DND-41 (cell line): ENCODE measurements at regions not wholly inside any gene's neighbourhood (a gene's known extent, or its start where the extent isn't known, plus 50 kb on each side); places are given as distances from the start of the nearest gene placed in this dataset.
A peak's percentile ranks its signal among the peaks of the same experiment; 100 is the strongest.
"Not testable (repeated sequence)": the region's sequence is repeated elsewhere in the genome, so short reads cannot be mapped to it uniquely, and the experiment has no call there.

Experiments used
- ATAC-seq: fragments of 200-7000 bp; cut with Tn5 transposase; 3 replicates; pipeline ENCODE4 v1.9.1; 2021; ENCODE audit warnings: low read depth; ENCODE audit not compliant: insufficient read depth
- DNase-seq: peaks from one replicate; pipeline ENCODE4 v3.0.0-alpha.2; 2020
- H2AFZ ChIP-seq: 2 replicates; pipeline ENCODE4 v1.6.0; 2012; ENCODE audit warnings: low read depth, low read length
- H3K27ac ChIP-seq: 2 replicates; pipeline ENCODE4 v1.5.1; 2012; ENCODE audit warnings: low read length, inconsistent platforms
- H3K27me3 ChIP-seq: fragments of 200-600 bp; sonication (generic); 2 replicates; pipeline ENCODE4 v1.6.0; 2012; ENCODE audit warnings: low read length, mild to moderate bottlenecking, inconsistent platforms; ENCODE audit not compliant: insufficient read depth, poor library complexity
- H3K36me3 ChIP-seq: 2 replicates; pipeline ENCODE4 v1.5.1; 2012; ENCODE audit warnings: low read length, inconsistent platforms; ENCODE audit not compliant: insufficient read depth
- H3K4me1 ChIP-seq: 2 replicates; pipeline ENCODE4 v1.5.1; 2012; ENCODE audit warnings: mild to moderate bottlenecking, low read length; ENCODE audit not compliant: insufficient read depth
- H3K4me2 ChIP-seq: 2 replicates; pipeline ENCODE4 v1.6.0; 2012; ENCODE audit warnings: mild to moderate bottlenecking, moderate library complexity, low read length, inconsistent platforms; ENCODE audit not compliant: insufficient read depth
- H3K4me3 ChIP-seq, 2 experiments: fragments of 200-600 bp in 1 of 2; shearing (Covaris generic) in 1 of 2; 2 replicates each; pipeline ENCODE4 v1.5.1; 2012 to 2016; ENCODE audit warnings: inconsistent platforms in 2 of 2, low read length in 2 of 2, mild to moderate bottlenecking in 2 of 2, low read depth in 1 of 2, moderate library complexity in 1 of 2
- H3K79me2 ChIP-seq: 2 replicates; pipeline ENCODE4 v1.6.0; 2012; ENCODE audit warnings: low read length, inconsistent platforms; ENCODE audit not compliant: insufficient read depth
- H3K9ac ChIP-seq: 2 replicates; pipeline ENCODE4 v1.6.0; 2012; ENCODE audit warnings: low read depth, mild to moderate bottlenecking, inconsistent platforms, low read length, moderate library complexity
- H3K9me3 ChIP-seq: 2 replicates; pipeline ENCODE4 v1.5.1; 2012; ENCODE audit warnings: low read length, moderate library complexity, mild to moderate bottlenecking, inconsistent platforms; ENCODE audit not compliant: insufficient read depth, severe bottlenecking
- H4K20me1 ChIP-seq: 2 replicates; pipeline ENCODE4 v1.6.0; 2012; ENCODE audit warnings: low read length; ENCODE audit not compliant: insufficient read depth
- CTCF ChIP-seq: IDR thresholded peaks from 2 replicates; pipeline ENCODE4 v1.5.1; 2012; ENCODE audit warnings: borderline replicate concordance, low read length, moderate library complexity, mild to moderate bottlenecking; ENCODE audit not compliant: poor library complexity, severe bottlenecking; ENCODE audit errors: extremely low read depth
- EZH2 ChIP-seq: IDR thresholded peaks from 3 replicates; pipeline ENCODE4 v1.6.1; 2012; ENCODE audit warnings: borderline replicate concordance, low read depth, mild to moderate bottlenecking, moderate library complexity, low read length, inconsistent platforms; ENCODE audit not compliant: severe bottlenecking

GRCh38 chr5:118407958-118408357 is 580.4 kb downstream of the DTWD2 start:
- no peak overlapping the region for H3K4me3 ChIP-seq
- no peak overlapping the region for H3K27ac ChIP-seq
- TF ChIP-seq EZH2 = no peak
- TF ChIP-seq CTCF = no peak
- H2AFZ ChIP-seq = no peak overlapping the region
- no peak overlapping the region for H3K4me2 ChIP-seq
- H3K27me3 ChIP-seq = no peaks in the 10 kb centered on the region
- H3K79me2 ChIP-seq = no peaks in the 10 kb centered on the region
- no peaks in the 10 kb centered on the region for H3K9me3 ChIP-seq
- H3K9ac ChIP-seq = no peak overlapping the region
- no peaks in the 10 kb centered on the region for H4K20me1 ChIP-seq
- ATAC-seq (no peak), DNase-seq (no peak)
- H3K36me3 ChIP-seq = no peaks in the 10 kb centered on the region
- no peaks in the 10 kb centered on the region for H3K4me1 ChIP-seq

GRCh38 chr5:118405650-118406061 is 582.7 kb downstream of the DTWD2 start:
- TF ChIP-seq CTCF (no peak), EZH2 (no peak)
- no peak for DNase-seq

GRCh38 chr5:118397236-118397635 is 591.1 kb downstream of the DTWD2 start:
- no peak for ATAC-seq
- H3K9me3 ChIP-seq = no peaks in the 10 kb centered on the region
- no peaks in the 10 kb centered on the region for H3K79me2 ChIP-seq
- H4K20me1 ChIP-seq = no peaks in the 10 kb centered on the region
- H3K36me3 ChIP-seq = no peaks in the 10 kb centered on the region
- H3K27me3 ChIP-seq = no peaks in the 10 kb centered on the region
- no peak overlapping the region for H3K27ac ChIP-seq
- H3K9ac ChIP-seq = no peak overlapping the region
- no peak overlapping the region for H2AFZ ChIP-seq
- TF ChIP-seq EZH2 (no peak), CTCF (no peak)
- H3K4me2 ChIP-seq = no peak overlapping the region
- H3K4me3 ChIP-seq = no peak overlapping the region
- H3K4me1 ChIP-seq = no peaks in the 10 kb centered on the region
- no peak for DNase-seq

More at GRCh38 chr5:118405650-118406061, 582.7 kb downstream of the DTWD2 start:
- H3K27me3 ChIP-seq = no peaks in the 10 kb centered on the region
- H4K20me1 ChIP-seq = no peaks in the 10 kb centered on the region
- H3K4me1 ChIP-seq = no peaks in the 10 kb centered on the region
- ATAC-seq = peak; percentile 45; the same call in 1 of the 3 replicates
- no peak overlapping the region for H2AFZ ChIP-seq
- no peak overlapping the region for H3K27ac ChIP-seq
- H3K9ac ChIP-seq = no peak overlapping the region
- H3K4me3 ChIP-seq = no peak overlapping the region
- no peak overlapping the region for H3K4me2 ChIP-seq
- H3K9me3 ChIP-seq = no peaks in the 10 kb centered on the region
- H3K79me2 ChIP-seq = no peaks in the 10 kb centered on the region
- no peaks in the 10 kb centered on the region for H3K36me3 ChIP-seq

GRCh38 chr5:118392491-118392890 is 595.9 kb downstream of the DTWD2 start:
- no peak for ATAC-seq
- H4K20me1 ChIP-seq = no peaks in the 10 kb centered on the region
- no peak overlapping the region for H3K4me2 ChIP-seq
- H3K9ac ChIP-seq = no peak overlapping the region
- no peak overlapping the region for H3K27ac ChIP-seq
- DNase-seq = no peak
- TF ChIP-seq CTCF = no peak
- no peak for TF ChIP-seq EZH2
- H2AFZ ChIP-seq = no peak overlapping the region
- no peaks in the 10 kb centered on the region for H3K9me3 ChIP-seq
- no peaks in the 10 kb centered on the region for H3K27me3 ChIP-seq
- no peaks in the 10 kb centered on the region for H3K79me2 ChIP-seq
- H3K36me3 ChIP-seq = no peaks in the 10 kb centered on the region
- no peak overlapping the region for H3K4me3 ChIP-seq
- no peaks in the 10 kb centered on the region for H3K4me1 ChIP-seq

GRCh38 chr5:118382931-118383330 is 605.4 kb downstream of the DTWD2 start:
- H3K79me2 ChIP-seq, H3K36me3 ChIP-seq, H4K20me1 ChIP-seq, H3K4me3 ChIP-seq, H3K4me2 ChIP-seq, H3K27ac ChIP-seq, H3K27me3 ChIP-seq, H3K9me3 ChIP-seq, H3K4me1 ChIP-seq, H2AFZ ChIP-seq, DNase-seq, ATAC-seq, H3K9ac ChIP-seq: not testable (repeated sequence)
